Neural cell (in vitro differentiated cells): ENCODE measurements at regions not wholly inside any gene's neighbourhood (a gene's known extent, or its start where the extent isn't known, plus 50 kb on each side); places are given as distances from the start of the nearest gene placed in this dataset.

ENCODE experiments used
- H2AFZ ChIP-seq: fragments of 200-600, 300-800 bp; sonication (generic), shearing (Covaris generic); 2 replicates; pipeline ENCODE4 v1.6.0; 2014; ENCODE audit warnings: low read depth, mild to moderate bottlenecking, antibody characterized with exemption, low read length, moderate library complexity
- H3F3A ChIP-seq: fragments of 200-600 bp; shearing (Covaris generic); 2 replicates; pipeline ENCODE4 v1.6.1; 2016; ENCODE audit warnings: mild to moderate bottlenecking, moderate library complexity, mixed read lengths, antibody characterized with exemption, low read length; ENCODE audit not compliant: insufficient read depth, poor library complexity, severe bottlenecking
- H3K27ac ChIP-seq: fragments of 200-600, 300-800 bp; sonication (generic), shearing (Covaris generic); 2 replicates; pipeline ENCODE4 v1.5.1; 2014; ENCODE audit warnings: mild to moderate bottlenecking, low read length, moderate library complexity
- H3K27me3 ChIP-seq: fragments of 300-800, 200-600 bp; sonication (generic), shearing (Covaris generic); 2 replicates; pipeline ENCODE4 v1.6.0; 2014; ENCODE audit warnings: mild to moderate bottlenecking, low read depth, low read length, moderate library complexity; ENCODE audit not compliant: insufficient read depth
- H3K36me3 ChIP-seq: fragments of 300-800, 200-600 bp; sonication (generic), shearing (Covaris generic); 2 replicates; pipeline ENCODE4 v1.5.1; 2014; ENCODE audit warnings: mild to moderate bottlenecking, antibody characterized with exemption, low read length, moderate library complexity; ENCODE audit not compliant: insufficient read depth
- H3K4me2 ChIP-seq: fragments of 300-800, 200-600 bp; sonication (generic), shearing (Covaris generic); 2 replicates; pipeline ENCODE4 v1.6.0; 2014; ENCODE audit warnings: mild to moderate bottlenecking, low read length
- H3K4me3 ChIP-seq: fragments of 300-800, 200-600 bp; sonication (generic), shearing (Covaris generic); 2 replicates; pipeline ENCODE4 v1.5.1; 2014; ENCODE audit warnings: mild to moderate bottlenecking, low read length, moderate library complexity
- H3K79me2 ChIP-seq: fragments of 200-600 bp; shearing (Covaris generic); replicated peaks from 2 replicates; pipeline ENCODE4 v1.6.0; 2014; ENCODE audit warnings: mild to moderate bottlenecking, low read length, moderate library complexity; ENCODE audit not compliant: insufficient read depth
- H3K9ac ChIP-seq: fragments of 300-800, 200-600 bp; sonication (generic), shearing (Covaris generic); 2 replicates; pipeline ENCODE4 v1.6.1; 2016; ENCODE audit warnings: mild to moderate bottlenecking, low read length, mixed read lengths
- H3K9me2 ChIP-seq: fragments of 200-600 bp; shearing (Covaris generic); 2 replicates; pipeline ENCODE4 v1.6.1; 2016; ENCODE audit warnings: mild to moderate bottlenecking, low read length, mixed read lengths; ENCODE audit not compliant: insufficient read depth
- H3K9me3 ChIP-seq: fragments of 200-600, 300-800 bp; sonication (generic), shearing (Covaris generic); 2 replicates; pipeline ENCODE4 v1.6.1; 2016; ENCODE audit warnings: mild to moderate bottlenecking, mixed run types, low read length, moderate library complexity, mixed read lengths
- H4K20me1 ChIP-seq: fragments of 200-600 bp; shearing (Covaris generic); 2 replicates; pipeline ENCODE4 v1.6.1; 2016; ENCODE audit warnings: mild to moderate bottlenecking, mixed run types; ENCODE audit not compliant: insufficient read depth
- CTCF ChIP-seq: fragments of 450-650 bp; IDR thresholded peaks from 2 replicates; pipeline ENCODE4 v1.5.1; 2014; ENCODE audit warnings: antibody characterized with exemption, mild to moderate bottlenecking, moderate library complexity; ENCODE audit not compliant: poor library complexity, severe bottlenecking
- EP300 ChIP-seq: fragments of 450-650 bp; conservative IDR thresholded peaks from 2 replicates; pipeline ENCODE4 v1.6.1; 2014; ENCODE audit warnings: antibody characterized with exemption, mild to moderate bottlenecking, moderate library complexity; ENCODE audit not compliant: poor library complexity, severe bottlenecking
- EZH2 ChIP-seq: fragments of 200-600, 300-800 bp; shearing (Covaris generic), sonication (generic); IDR thresholded peaks from 2 replicates; pipeline ENCODE4 v1.6.1; 2014; ENCODE audit warnings: antibody characterized with exemption, low read length, borderline replicate concordance, mild to moderate bottlenecking; ENCODE audit not compliant: insufficient read depth, poor library complexity, severe bottlenecking
- MXI1 ChIP-seq: fragments of 450-650 bp; conservative IDR thresholded peaks from 2 replicates; pipeline ENCODE4 v1.6.1; 2014; ENCODE audit warnings: antibody characterized with exemption, mild to moderate bottlenecking; ENCODE audit not compliant: poor library complexity, severe bottlenecking
- POLR2AphosphoS5 ChIP-seq: IDR thresholded peaks from 2 replicates; pipeline ENCODE4 v1.6.1; 2012
- RAD21 ChIP-seq: fragments of 450-650 bp; conservative IDR thresholded peaks from 2 replicates; pipeline ENCODE4 v1.6.1; 2014; ENCODE audit warnings: antibody characterized with exemption, mild to moderate bottlenecking, moderate library complexity
- REST ChIP-seq: IDR thresholded peaks from 2 replicates; pipeline ENCODE4 v1.6.1; 2012; ENCODE audit warnings: borderline replicate concordance
- SMC3 ChIP-seq: fragments of 450-650 bp; conservative IDR thresholded peaks from 2 replicates; pipeline ENCODE4 v1.6.1; 2014; ENCODE audit warnings: antibody characterized with exemption, mild to moderate bottlenecking, moderate library complexity; ENCODE audit not compliant: poor library complexity
- TAF1 ChIP-seq: IDR thresholded peaks from 2 replicates; pipeline ENCODE4 v1.6.1; 2012; ENCODE audit warnings: low read depth

DNA sequence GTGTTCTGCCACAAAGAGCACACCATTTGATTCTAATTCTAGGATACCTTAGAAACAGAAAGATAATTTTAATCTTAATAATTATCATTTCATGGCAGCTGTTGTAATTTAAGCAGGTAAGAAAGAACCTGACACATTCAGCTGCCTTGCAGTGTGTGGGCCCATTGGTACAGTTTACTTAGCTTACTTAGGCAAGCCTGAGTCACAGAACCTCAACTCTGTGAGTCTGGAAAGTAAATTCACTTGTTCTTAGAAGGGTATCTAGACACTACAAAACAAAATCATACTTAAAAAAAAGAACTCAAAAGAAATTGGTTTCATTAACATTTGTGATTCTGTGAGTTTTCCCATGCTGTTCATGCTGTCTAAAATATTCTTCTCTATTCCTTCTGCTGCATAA, 956.3 kb upstream of the SLC39A10 start:
- Histone ChIP-seq H3K27me3 (no peaks in the 10 kb centered on the region), H4K20me1 (no peaks in the 10 kb centered on the region), H3F3A (no peaks in the 10 kb centered on the region), H3K4me2 (no peak overlapping the region), H3K9me2 (no peaks in the 10 kb centered on the region), H2AFZ (no peak overlapping the region), H3K79me2 (no peaks in the 10 kb centered on the region), H3K9ac (no peak overlapping the region), H3K4me3 (no peak overlapping the region), H3K36me3 (no peaks in the 10 kb centered on the region), H3K9me3 (no peaks in the 10 kb centered on the region), H3K27ac (no peak overlapping the region)
- TF ChIP-seq POLR2AphosphoS5 (no peak), EZH2 (no peak), TAF1 (no peak), CTCF (no peak), SMC3 (no peak), MXI1 (no peak), EP300 (no peak), RAD21 (no peak), REST (no peak)

- Histone ChIP-seq H3K4me2 (no peak overlapping the region), H3K27me3 (no peaks in the 10 kb centered on the region), H4K20me1 (no peaks in the 10 kb centered on the region), H3K9me3 (no peaks in the 10 kb centered on the region), H3K36me3 (no peaks in the 10 kb centered on the region), H3K9me2 (no peaks in the 10 kb centered on the region), H2AFZ (no peak overlapping the region), H3K4me3 (no peak overlapping the region), H3K79me2 (no peaks in the 10 kb centered on the region), H3K9ac (no peak overlapping the region), H3F3A (no peaks in the 10 kb centered on the region), H3K27ac (no peak overlapping the region)
- TF ChIP-seq TAF1 = no peak
- TF ChIP-seq EP300 = no peak
These were observed 956.9 kb upstream of the SLC39A10 start for GRCh38 chr2:194700116-194700515.

DNA sequence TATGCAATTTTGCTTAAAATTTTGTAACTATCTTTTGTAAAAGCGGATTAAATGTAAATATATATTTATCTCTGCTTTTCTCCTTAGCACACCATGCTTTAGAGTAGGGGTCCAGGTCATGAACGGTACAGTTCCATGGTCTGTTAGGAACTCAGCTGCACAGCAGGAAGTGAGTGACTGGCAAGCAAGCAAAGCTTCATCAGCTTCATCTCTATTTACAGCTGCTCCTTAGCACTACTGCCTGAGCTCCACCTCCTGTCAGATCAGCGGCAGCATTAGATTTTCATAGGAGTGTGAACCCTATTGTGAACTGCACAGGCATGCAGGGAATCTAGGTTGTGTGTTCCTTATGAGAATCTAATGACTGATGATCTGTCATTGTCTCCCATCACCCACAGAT, 959.0 kb upstream of the SLC39A10 start:
- H2AFZ ChIP-seq = no peak overlapping the region
- no peaks in the 10 kb centered on the region for H3K79me2 ChIP-seq
- TF ChIP-seq CTCF (no peak), MXI1 (no peak), RAD21 (no peak), SMC3 (no peak), TAF1 (no peak)
- H3K27ac ChIP-seq = no peak overlapping the region
- no peaks in the 10 kb centered on the region for H4K20me1 ChIP-seq
- H3K4me2 ChIP-seq = no peak overlapping the region
- no peak overlapping the region for H3K9ac ChIP-seq
- H3K4me3 ChIP-seq = no peak overlapping the region
- H3K36me3 ChIP-seq = no peaks in the 10 kb centered on the region
- H3F3A ChIP-seq = no peaks in the 10 kb centered on the region
- no peaks in the 10 kb centered on the region for H3K27me3 ChIP-seq
- H3K9me2 ChIP-seq = no peaks in the 10 kb centered on the region
- no peaks in the 10 kb centered on the region for H3K9me3 ChIP-seq
